ENCODE measurements at regions not wholly inside any gene's neighbourhood (a gene's known extent, or its start where the extent isn't known, plus 50 kb on each side); places are given as distances from the start of the nearest gene placed in this dataset.

DNA sequence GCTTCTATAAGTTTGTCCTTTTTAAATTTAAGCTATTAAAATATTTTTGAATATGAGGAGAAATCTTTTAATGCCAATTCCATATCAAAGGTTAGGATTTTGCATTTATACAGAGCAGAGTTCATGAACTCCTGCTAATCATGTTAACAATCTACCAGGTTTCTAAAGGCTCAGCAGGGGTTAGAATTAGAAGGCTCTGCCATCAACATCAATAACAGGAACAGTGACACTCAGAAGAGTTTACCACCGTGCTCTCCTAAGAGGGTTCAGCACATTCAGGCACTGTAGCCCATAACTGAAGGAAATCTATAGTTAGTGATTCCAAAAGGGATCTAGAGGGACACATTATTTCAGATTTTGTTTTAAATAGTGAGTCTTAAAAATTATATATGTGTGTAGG is 100.1 kb downstream of the HOXA1 start (continued):
- TF ChIP-seq ZBTB11 (tag by site-specific recombination; conservative IDR thresholded peaks at IDR 0.05; ENCODE audit: low read depth), result no peak
- no peak for TF ChIP-seq TCF7L2 (IDR thresholded peaks at IDR 0.05; ENCODE audit: borderline replicate concordance, low read depth, low read length)
- TF ChIP-seq ZNF239 (tag by site-specific recombination; IDR thresholded peaks at IDR 0.05), result no peak
- no peak for TF ChIP-seq KLF9 (tag by site-specific recombination; IDR thresholded peaks at IDR 0.05; ENCODE audit: low read depth)
- TF ChIP-seq ZNF362 (tag by site-specific recombination; IDR thresholded peaks at IDR 0.05), result no peak
- TF ChIP-seq ZNF777 (tag by site-specific recombination; IDR thresholded peaks at IDR 0.05; ENCODE audit: borderline replicate concordance), result no peak
- no peak for TF ChIP-seq ZNF335 (tag by site-specific recombination; conservative IDR thresholded peaks at IDR 0.05)
- no peak for TF ChIP-seq ZNF394 (tag by site-specific recombination; IDR thresholded peaks at IDR 0.05; ENCODE audit: borderline replicate concordance)
- TF ChIP-seq ZNF221 (tag by site-specific recombination; IDR thresholded peaks at IDR 0.05; ENCODE audit: borderline replicate concordance), result no peak
- TF ChIP-seq HIC1 (tag by site-specific recombination; IDR thresholded peaks at IDR 0.05), result no peak

DNA sequence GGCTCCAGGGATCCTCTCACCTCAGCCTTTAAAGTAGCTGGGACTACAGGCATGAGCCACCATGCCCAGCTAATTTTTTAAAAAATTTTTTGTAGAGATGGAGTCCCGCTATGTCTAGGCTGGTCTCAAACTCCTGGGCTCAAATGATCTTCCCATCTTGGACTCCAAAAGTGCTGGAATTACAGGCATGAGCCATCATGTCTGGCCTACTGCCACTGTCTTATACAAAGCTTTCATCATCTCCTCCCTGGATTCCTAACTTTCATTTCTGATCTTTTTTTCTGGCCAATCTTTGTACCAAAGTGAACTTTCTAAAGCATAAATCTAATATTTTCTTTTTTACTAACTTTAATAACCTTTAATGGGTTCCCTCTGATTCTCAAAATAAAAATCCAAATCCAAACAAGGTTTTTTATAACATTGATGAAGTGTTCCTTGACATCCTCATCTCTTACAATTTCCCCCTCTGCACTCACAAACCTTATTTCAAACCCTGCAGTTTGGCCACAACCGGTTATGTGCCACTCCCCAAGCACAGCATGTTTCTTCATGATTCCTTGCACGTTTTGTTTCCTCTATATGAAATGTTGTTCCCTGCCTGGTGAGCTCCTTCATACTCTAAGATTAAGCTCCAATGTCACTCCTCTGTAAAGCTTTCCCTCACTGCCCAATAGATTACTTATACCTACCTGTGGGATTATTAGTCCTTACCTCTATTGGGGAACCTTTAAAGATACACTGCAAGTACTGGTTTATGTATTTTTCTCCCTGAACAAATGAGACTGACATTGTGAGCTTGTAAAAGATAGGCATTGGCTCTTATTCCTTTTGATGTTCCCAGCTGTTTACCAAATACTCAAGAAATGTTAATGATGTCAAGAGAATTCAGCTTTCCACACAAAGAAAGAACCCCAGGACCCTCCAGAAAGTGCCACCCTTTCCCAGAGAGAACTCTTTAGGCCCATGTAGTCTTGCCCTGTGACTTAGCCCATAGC is 101.7 kb downstream of the HOXA1 start:
- TF ChIP-seq ZNF555 (tag by site-specific recombination; conservative IDR thresholded peaks at IDR 0.05), result no peak
- TF ChIP-seq ZNF423 (tag by site-specific recombination; IDR thresholded peaks at IDR 0.05), result no peak
- TF ChIP-seq ZNF26 (tag by site-specific recombination; IDR thresholded peaks at IDR 0.05), result no peak
- no peak for TF ChIP-seq ZNF221 (tag by site-specific recombination; IDR thresholded peaks at IDR 0.05; ENCODE audit: borderline replicate concordance)
- TF ChIP-seq ZNF223 (tag by site-specific recombination; IDR thresholded peaks at IDR 0.05), result no peak
- no peak for TF ChIP-seq SCRT2 (tag by site-specific recombination; IDR thresholded peaks at IDR 0.05)
- TF ChIP-seq, protein P1, sequence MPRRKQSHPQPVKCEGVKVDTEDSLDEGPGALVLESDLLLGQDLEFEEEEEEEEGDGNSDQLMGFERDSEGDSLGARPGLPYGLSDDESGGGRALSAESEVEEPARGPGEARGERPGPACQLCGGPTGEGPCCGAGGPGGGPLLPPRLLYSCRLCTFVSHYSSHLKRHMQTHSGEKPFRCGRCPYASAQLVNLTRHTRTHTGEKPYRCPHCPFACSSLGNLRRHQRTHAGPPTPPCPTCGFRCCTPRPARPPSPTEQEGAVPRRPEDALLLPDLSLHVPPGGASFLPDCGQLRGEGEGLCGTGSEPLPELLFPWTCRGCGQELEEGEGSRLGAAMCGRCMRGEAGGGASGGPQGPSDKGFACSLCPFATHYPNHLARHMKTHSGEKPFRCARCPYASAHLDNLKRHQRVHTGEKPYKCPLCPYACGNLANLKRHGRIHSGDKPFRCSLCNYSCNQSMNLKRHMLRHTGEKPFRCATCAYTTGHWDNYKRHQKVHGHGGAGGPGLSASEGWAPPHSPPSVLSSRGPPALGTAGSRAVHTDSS (tag by site-specific recombination; IDR thresholded peaks at IDR 0.05), result no peak
- no peak for TF ChIP-seq ZSCAN16 (tag by site-specific recombination; IDR thresholded peaks at IDR 0.05)
- TF ChIP-seq, protein P2, sequence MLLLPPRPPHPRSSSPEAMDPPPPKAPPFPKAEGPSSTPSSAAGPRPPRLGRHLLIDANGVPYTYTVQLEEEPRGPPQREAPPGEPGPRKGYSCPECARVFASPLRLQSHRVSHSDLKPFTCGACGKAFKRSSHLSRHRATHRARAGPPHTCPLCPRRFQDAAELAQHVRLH (tag by site-specific recombination; IDR thresholded peaks at IDR 0.05), result no peak
- no peak for TF ChIP-seq ZNF843 (tag by site-specific recombination; IDR thresholded peaks at IDR 0.05)
- TF ChIP-seq HOXD13 (CRISPR knock-in tag; IDR thresholded peaks at IDR 0.05; ENCODE audit: borderline replicate concordance), result no peak
- no peak for TF ChIP-seq SP7 (tag by site-specific recombination; IDR thresholded peaks at IDR 0.05)
- Histone ChIP-seq H3K4me3 (ENCODE audit: low read depth, low read length) (no peak overlapping the region), H3K4me1 (ENCODE audit: control insufficient read depth, insufficient read depth, low read length) (no peaks in the 10 kb centered on the region), H3K9me3 (ENCODE audit: control insufficient read depth, insufficient read depth, low read depth, low read length) (no peaks in the 10 kb centered on the region), H3K27ac (ENCODE audit: extremely low read depth, low read depth, low read length) (no peak overlapping the region), H3K36me3 (ENCODE audit: control insufficient read depth in 2 of 2, insufficient read depth in 1 of 2, low read length in 2 of 2) (no peaks in the 10 kb centered on the region)
- ChIA-PET CTCF (no interaction called here), POLR2A (no interaction called here)

Measured in HEK293 (cell line).